ENCODE measurements at regions not wholly inside any gene's neighbourhood (a gene's known extent, or its start where the extent isn't known, plus 50 kb on each side); places are given as distances from the start of the nearest gene placed in this dataset.
"Not testable (repeated sequence)": the region's sequence is repeated elsewhere in the genome, so short reads cannot be mapped to it uniquely, and the experiment has no call there.

DNA sequence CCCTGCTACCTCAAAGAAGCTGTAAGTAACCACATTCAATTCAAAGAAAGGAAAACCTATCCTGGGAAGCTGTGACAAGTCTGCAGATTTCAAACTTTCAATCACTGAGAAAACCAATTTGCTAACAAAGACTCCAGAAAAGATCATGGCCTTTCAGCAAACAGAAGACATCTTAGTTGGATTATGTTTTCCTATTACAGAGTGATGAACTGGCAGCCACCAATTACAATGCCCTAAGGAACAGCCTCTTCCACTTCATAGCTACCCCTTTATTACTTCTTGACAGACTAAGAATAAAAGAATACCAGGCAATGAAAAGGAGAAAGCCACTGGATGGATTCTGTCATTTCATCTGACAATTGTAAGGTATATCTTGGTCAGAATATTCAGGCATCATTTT is 128.2 kb upstream of the RASEF start:
- Histone ChIP-seq H3F3A (replicated peaks; ENCODE audit: insufficient read depth) (no peaks in the 10 kb centered on the region), H2AFZ (ENCODE audit: low read depth) (no peak overlapping the region), H4K20me1 (ENCODE audit: insufficient read depth) (no peaks in the 10 kb centered on the region), H3K27ac (ENCODE audit: low read depth in 2 of 2, low read length in 1 of 2) (no peak overlapping the region), H3K9me3 (no peaks in the 10 kb centered on the region), H3K9me2 (no peaks in the 10 kb centered on the region), H3K27me3 (ENCODE audit: insufficient read depth) (no peaks in the 10 kb centered on the region; the same call in 1 of the 2 replicates), H3K9ac (no peak overlapping the region), H3K79me2 (ENCODE audit: insufficient read depth) (no peaks in the 10 kb centered on the region), H3K4me1 (ENCODE audit: control insufficient read depth in 1 of 2, insufficient read depth in 2 of 2, low read depth in 1 of 2, low read length in 1 of 2) (no peaks in the 10 kb centered on the region; a peak in 2 of 4 replicates), H3K4me2 (no peak overlapping the region), H3K36me3 (replicated peaks in 1 of 2; ENCODE audit: control insufficient read depth in 1 of 2, insufficient read depth in 2 of 2, low read length in 1 of 2) (no peaks in the 10 kb centered on the region), H3K4me3 (ENCODE audit: low read depth in 2 of 2, low read length in 1 of 2) (no peak overlapping the region)
- no peak for TF ChIP-seq SMC3 (IDR thresholded peaks at IDR 0.05; ENCODE audit: low read depth, low read length)
- TF ChIP-seq SIN3A (IDR thresholded peaks at IDR 0.05; ENCODE audit: borderline replicate concordance, low read depth, low read length) = no peak
- no peak for TF ChIP-seq FOXM1 (IDR thresholded peaks at IDR 0.05; ENCODE audit: low read depth)
- TF ChIP-seq FOSL2 (IDR thresholded peaks at IDR 0.05; ENCODE audit: borderline replicate concordance, low read depth) = no peak
- TF ChIP-seq, protein P1, sequence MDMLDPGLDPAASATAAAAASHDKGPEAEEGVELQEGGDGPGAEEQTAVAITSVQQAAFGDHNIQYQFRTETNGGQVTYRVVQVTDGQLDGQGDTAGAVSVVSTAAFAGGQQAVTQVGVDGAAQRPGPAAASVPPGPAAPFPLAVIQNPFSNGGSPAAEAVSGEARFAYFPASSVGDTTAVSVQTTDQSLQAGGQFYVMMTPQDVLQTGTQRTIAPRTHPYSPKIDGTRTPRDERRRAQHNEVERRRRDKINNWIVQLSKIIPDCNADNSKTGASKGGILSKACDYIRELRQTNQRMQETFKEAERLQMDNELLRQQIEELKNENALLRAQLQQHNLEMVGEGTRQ (IDR thresholded peaks at IDR 0.05; ENCODE audit: borderline replicate concordance, low read depth, low read length) = no peak
- no peak for TF ChIP-seq MXI1 (IDR thresholded peaks at IDR 0.05; ENCODE audit: low read depth, low read length)
- TF ChIP-seq YY1 (IDR thresholded peaks at IDR 0.05; ENCODE audit: low read depth) = no peak
- no peak for TF ChIP-seq EP300 (IDR thresholded peaks at IDR 0.05; ENCODE audit: borderline replicate concordance in 1 of 2, low read depth in 1 of 2, low read length in 1 of 2)
- TF ChIP-seq RXRA (IDR thresholded peaks at IDR 0.05; ENCODE audit: borderline replicate concordance, low read depth) = no peak
- TF ChIP-seq, protein P2, sequence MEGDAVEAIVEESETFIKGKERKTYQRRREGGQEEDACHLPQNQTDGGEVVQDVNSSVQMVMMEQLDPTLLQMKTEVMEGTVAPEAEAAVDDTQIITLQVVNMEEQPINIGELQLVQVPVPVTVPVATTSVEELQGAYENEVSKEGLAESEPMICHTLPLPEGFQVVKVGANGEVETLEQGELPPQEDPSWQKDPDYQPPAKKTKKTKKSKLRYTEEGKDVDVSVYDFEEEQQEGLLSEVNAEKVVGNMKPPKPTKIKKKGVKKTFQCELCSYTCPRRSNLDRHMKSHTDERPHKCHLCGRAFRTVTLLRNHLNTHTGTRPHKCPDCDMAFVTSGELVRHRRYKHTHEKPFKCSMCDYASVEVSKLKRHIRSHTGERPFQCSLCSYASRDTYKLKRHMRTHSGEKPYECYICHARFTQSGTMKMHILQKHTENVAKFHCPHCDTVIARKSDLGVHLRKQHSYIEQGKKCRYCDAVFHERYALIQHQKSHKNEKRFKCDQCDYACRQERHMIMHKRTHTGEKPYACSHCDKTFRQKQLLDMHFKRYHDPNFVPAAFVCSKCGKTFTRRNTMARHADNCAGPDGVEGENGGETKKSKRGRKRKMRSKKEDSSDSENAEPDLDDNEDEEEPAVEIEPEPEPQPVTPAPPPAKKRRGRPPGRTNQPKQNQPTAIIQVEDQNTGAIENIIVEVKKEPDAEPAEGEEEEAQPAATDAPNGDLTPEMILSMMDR (IDR thresholded peaks at IDR 0.05) = no peak
- TF ChIP-seq POLR2AphosphoS5 (IDR thresholded peaks at IDR 0.05; ENCODE audit: low read depth, low read length) = no peak
- no peak for TF ChIP-seq GABPA (IDR thresholded peaks at IDR 0.05; ENCODE audit: low read depth)
- no peak for TF ChIP-seq EZH2phosphoT487 (IDR thresholded peaks at IDR 0.05; ENCODE audit: borderline replicate concordance, low read depth)
- no peak for TF ChIP-seq GATA2 (CRISPR knock-in tag; IDR thresholded peaks at IDR 0.05)
- TF ChIP-seq, protein P3, sequence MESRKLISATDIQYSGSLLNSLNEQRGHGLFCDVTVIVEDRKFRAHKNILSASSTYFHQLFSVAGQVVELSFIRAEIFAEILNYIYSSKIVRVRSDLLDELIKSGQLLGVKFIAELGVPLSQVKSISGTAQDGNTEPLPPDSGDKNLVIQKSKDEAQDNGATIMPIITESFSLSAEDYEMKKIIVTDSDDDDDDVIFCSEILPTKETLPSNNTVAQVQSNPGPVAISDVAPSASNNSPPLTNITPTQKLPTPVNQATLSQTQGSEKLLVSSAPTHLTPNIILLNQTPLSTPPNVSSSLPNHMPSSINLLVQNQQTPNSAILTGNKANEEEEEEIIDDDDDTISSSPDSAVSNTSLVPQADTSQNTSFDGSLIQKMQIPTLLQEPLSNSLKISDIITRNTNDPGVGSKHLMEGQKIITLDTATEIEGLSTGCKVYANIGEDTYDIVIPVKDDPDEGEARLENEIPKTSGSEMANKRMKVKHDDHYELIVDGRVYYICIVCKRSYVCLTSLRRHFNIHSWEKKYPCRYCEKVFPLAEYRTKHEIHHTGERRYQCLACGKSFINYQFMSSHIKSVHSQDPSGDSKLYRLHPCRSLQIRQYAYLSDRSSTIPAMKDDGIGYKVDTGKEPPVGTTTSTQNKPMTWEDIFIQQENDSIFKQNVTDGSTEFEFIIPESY (IDR thresholded peaks at IDR 0.05; ENCODE audit: borderline replicate concordance, low read depth) = no peak
- no peak for DNase-seq
- POLR2A ChIA-PET = no interaction called here
- CTCF ChIA-PET = interaction anchor here (0.6 to 2.3 kb wide), 4 partner anchors 8 to 230 kb away, joined by 3 to 12 read pairs (median 3); no protein-coding TSS in a partner anchor

DNA sequence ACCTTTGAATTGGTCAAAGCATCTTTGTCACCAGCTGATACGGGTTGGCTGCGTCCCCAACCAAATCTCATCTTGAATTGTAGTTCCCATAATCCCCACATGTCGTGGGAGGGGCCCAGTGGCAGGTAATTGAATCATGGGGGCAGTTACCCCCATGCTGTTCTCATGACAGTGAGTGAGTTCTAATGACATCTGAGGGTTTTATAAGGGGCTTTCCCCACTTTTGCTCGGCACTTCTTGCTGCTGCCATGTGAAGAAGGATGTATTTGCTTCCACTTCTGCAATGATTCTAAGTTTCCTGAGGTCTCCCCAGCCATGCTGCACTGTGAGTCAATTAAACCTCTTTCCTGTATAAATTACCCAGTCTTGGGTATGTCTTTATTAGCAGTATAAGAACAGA is 126.1 kb upstream of the RASEF start:
- H3K9ac ChIP-seq; H3K9me3 ChIP-seq; H3K79me2 ChIP-seq (ENCODE audit: insufficient read depth); H3K27me3 ChIP-seq (ENCODE audit: insufficient read depth); H3K9me2 ChIP-seq; H4K20me1 ChIP-seq (ENCODE audit: insufficient read depth); H2AFZ ChIP-seq (ENCODE audit: low read depth); H3K4me3 ChIP-seq (ENCODE audit: low read depth in 2 of 2, low read length in 1 of 2); DNase-seq; POLR2A ChIA-PET; H3K36me3 ChIP-seq (replicated peaks in 1 of 2; ENCODE audit: control insufficient read depth in 1 of 2, insufficient read depth in 2 of 2, low read length in 1 of 2); H3K4me2 ChIP-seq; H3F3A ChIP-seq (replicated peaks; ENCODE audit: insufficient read depth); H3K27ac ChIP-seq (ENCODE audit: low read depth in 2 of 2, low read length in 1 of 2); H3K4me1 ChIP-seq (ENCODE audit: control insufficient read depth in 1 of 2, insufficient read depth in 2 of 2, low read depth in 1 of 2, low read length in 1 of 2): not testable (repeated sequence)
- 32% methylated on average over 4 of the region's 4 CpGs for WGBS (ENCODE audit: low lambda C conversion rate)
- CTCF ChIA-PET = interaction anchor here (0.6 kb wide), 1 partner anchor 16 kb away, joined by 3 read pairs; no protein-coding TSS in a partner anchor

Measured in SK-N-SH (cell line).